ENCODE measurements at regions not wholly inside any gene's neighbourhood (a gene's known extent, or its start where the extent isn't known, plus 50 kb on each side); places are given as distances from the start of the nearest gene placed in this dataset.

- TF ChIP-seq CTCF (IDR thresholded peaks at IDR 0.05) (no peak), POLR2AphosphoS5 (IDR thresholded peaks at IDR 0.05) (no peak), POLR2A (IDR thresholded peaks at IDR 0.05; ENCODE audit: low read depth) (no peak), EP300 (IDR thresholded peaks at IDR 0.05) (no peak)
Measured at GRCh38 chr6:165939047-165939446, 228.6 kb downstream of the TBXT start.

Data from esophagus muscularis mucosa (tissue), 4 donors.